B cell (primary cell): ENCODE measurements at regions not wholly inside any gene's neighbourhood (a gene's known extent, or its start where the extent isn't known, plus 50 kb on each side); places are given as distances from the start of the nearest gene placed in this dataset.
"Not testable (repeated sequence)": the region's sequence is repeated elsewhere in the genome, so short reads cannot be mapped to it uniquely, and the experiment has no call there.

Source experiments
- ATAC-seq: fragments of 200-7000 bp; cut with Tn5 transposase; one replicate; pipeline ENCODE4 v1.10.0; 2021; ENCODE audit warnings: low read depth, mild to moderate bottlenecking, moderate number of reproducible peaks, moderate library complexity
- CTCF ChIA-PET: fragments of 350-600 bp; sonication (Branson Sonifier 250); formaldehyde crosslinking; loops from one replicate; lab custom pipeline; 2021; ENCODE audit warnings: antibody characterized with exemption, inconsistent platforms; lab: Charles Lee
- POLR2A ChIA-PET: fragments of 350-600 bp; sonication (Branson Sonifier 250); formaldehyde crosslinking; loops from one replicate; lab custom pipeline; 2021; ENCODE audit warnings: antibody characterized with exemption; lab: Charles Lee
- DNase-seq: peaks from one replicate; pipeline ENCODE4 v3.0.0; 2013
- H2AFZ ChIP-seq: 2 replicates; pipeline ENCODE4 v1.6.1; 2012; ENCODE audit warnings: mild to moderate bottlenecking, low read depth, low read length; ENCODE audit not compliant: insufficient read depth, poor library complexity, severe bottlenecking
- H3K27ac ChIP-seq, 2 donors: 1 replicate in 1 of 2; 2 replicates in 1 of 2; pipeline ENCODE4 v1.5.1; 2012 to 2013; ENCODE audit warnings: low read length in 2 of 2, mild to moderate bottlenecking in 2 of 2, moderate library complexity in 1 of 2
- H3K27me3 ChIP-seq, 4 experiments: fragments of 200-600 bp in 1 of 4; sonication (generic) in 1 of 4; replicated peaks in 1 of 4; 1 replicate in 2 of 4; 2 replicates in 2 of 4; pipeline versions ENCODE4 v1.6.1 to v1.7.0; 2013 to 2016; ENCODE audit warnings: low read length in 3 of 4, mild to moderate bottlenecking in 2 of 4, mixed read lengths in 1 of 4, moderate library complexity in 1 of 4; ENCODE audit not compliant: insufficient read depth in 4 of 4, control insufficient read depth in 3 of 4; ENCODE audit errors: control extremely low read depth in 1 of 4
- H3K36me3 ChIP-seq, 2 experiments: replicated peaks in 1 of 2; 1 replicate in 1 of 2; 2 replicates in 1 of 2; pipeline versions ENCODE4 v1.6.1 to v1.7.1; 2013; ENCODE audit warnings: low read length in 1 of 2; ENCODE audit not compliant: insufficient read depth in 2 of 2, control insufficient read depth in 1 of 2; ENCODE audit errors: control extremely low read depth in 1 of 2, extremely low read depth in 1 of 2
- H3K4me1 ChIP-seq, 2 donors: fragments of 200-600 bp in 1 of 2; sonication (generic) in 1 of 2; 1 replicate in 1 of 2; 2 replicates in 1 of 2; pipeline versions ENCODE4 v1.5.1 to v1.6.1; 2013 to 2017; ENCODE audit warnings: low read length in 2 of 2; ENCODE audit not compliant: control insufficient read depth in 2 of 2, insufficient read depth in 2 of 2
- H3K4me2 ChIP-seq: replicated peaks from 2 replicates; pipeline ENCODE3; 2012; ENCODE audit warnings: mild to moderate bottlenecking, low read depth, low read length; ENCODE audit not compliant: poor library complexity, severe bottlenecking
- H3K4me3 ChIP-seq, 5 experiments: fragments of 200-600 bp in 1 of 5; sonication (generic) in 1 of 5; 1 replicate in 3 of 5; 2 replicates in 2 of 5; pipeline versions ENCODE4 v1.5.1 to v1.7.0; 2011 to 2016; ENCODE audit warnings: low read length in 4 of 5, mild to moderate bottlenecking in 4 of 5, low read depth in 2 of 5, control low read depth in 1 of 5, moderate library complexity in 1 of 5; ENCODE audit not compliant: insufficient read depth in 1 of 5; ENCODE audit errors: control extremely low read depth in 1 of 5, extremely low read depth in 1 of 5
- H3K79me2 ChIP-seq: fragments of 200-600 bp; sonication (generic); one replicate; pipeline ENCODE4 v1.6.0; 2016; ENCODE audit warnings: low read length; ENCODE audit not compliant: control insufficient read depth, insufficient read depth
- H3K9ac ChIP-seq: fragments of 200-600 bp; sonication (generic); 2 replicates; pipeline ENCODE4 v1.6.1; 2017; ENCODE audit warnings: mild to moderate bottlenecking, low read length, moderate library complexity
- H3K9me3 ChIP-seq, 3 donors: one replicate each; pipeline versions ENCODE4 v1.6.1 to v1.7.1; 2013; ENCODE audit warnings: low read length in 2 of 3; ENCODE audit not compliant: control insufficient read depth in 2 of 3, insufficient read depth in 1 of 3; ENCODE audit errors: control extremely low read depth in 1 of 3
- H4K20me1 ChIP-seq: 2 replicates; pipeline ENCODE4 v1.6.0; 2012; ENCODE audit warnings: mild to moderate bottlenecking, low read length; ENCODE audit not compliant: insufficient read depth, control insufficient read depth, poor library complexity, severe bottlenecking
- H3K27ac Mint-ChIP-seq: one replicate; pipeline ENCODE4 v1.8.0; 2021; ENCODE audit warnings: mixed read lengths
- H3K27me3 Mint-ChIP-seq: one replicate; pipeline ENCODE4 v1.8.0; 2021; ENCODE audit warnings: mixed read lengths
- H3K4me1 Mint-ChIP-seq: one replicate; pipeline ENCODE4 v1.8.0; 2021; ENCODE audit warnings: mixed read lengths
- H3K4me3 Mint-ChIP-seq: one replicate; pipeline ENCODE4 v1.8.0; 2021; ENCODE audit warnings: mixed read lengths
- H3K9me3 Mint-ChIP-seq: one replicate; pipeline ENCODE4 v1.8.0; 2022; ENCODE audit warnings: mixed read lengths; ENCODE audit not compliant: insufficient read depth
- CTCF ChIP-seq: fragments of 200-600 bp; IDR thresholded peaks from one replicate; pipeline ENCODE4 v1.8.0; 2022; ENCODE audit warnings: antibody characterized with exemption, mild to moderate bottlenecking
- EZH2 ChIP-seq: IDR thresholded peaks from 2 replicates; pipeline ENCODE4 v1.6.1; 2012; ENCODE audit warnings: borderline replicate concordance, low read depth, mild to moderate bottlenecking, moderate library complexity, low read length; ENCODE audit not compliant: insufficient read depth, poor library complexity, severe bottlenecking
- WGBS: methylation state at CpG from one replicate; pipeline ENCODE4 v1.1.5; 2013; ENCODE audit warnings: missing lambda C conversion rate; ENCODE audit not compliant: insufficient coverage; 5-methylcytosine and 5-hydroxymethylcytosine counted together
- intact Hi-C: fragments of 100-400 bp; cut with micrococcal nuclease; formaldehyde crosslinking; loops from one replicate; pipeline ENCODE4 v1.10.0; 2022

GRCh38 chr6:134634466-134634865 lies 315.4 kb downstream of the ALDH8A1 start:
- TF ChIP-seq EZH2 (no peak), CTCF (no peak)
- H3K27ac Mint-ChIP-seq = no peak overlapping the region
- peaks cover 16 to 24% of the 10 kb centered on the region in 2 donors for H3K4me1 ChIP-seq
- ChIA-PET POLR2A (no interaction called here), CTCF (interaction anchor here (0.6 to 1.7 kb wide), 4 partner anchors 188 to 460 kb away, joined by 3 to 4 read pairs (median 4); no protein-coding TSS in a partner anchor)
- no CpG with 5 or more reads among the region's 3 CpGs for WGBS
- no peak for ATAC-seq
- no peak for DNase-seq
- peaks cover 0 to 3% (median 0%) of the 10 kb centered on the region in 4 experiments for H3K27me3 ChIP-seq
- no peaks in the 10 kb centered on the region for H3K9me3 Mint-ChIP-seq
- H3K27ac ChIP-seq = no peak overlapping the region
- no peak overlapping the region for H2AFZ ChIP-seq
- no peaks in the 10 kb centered on the region for H3K36me3 ChIP-seq
- H3K4me1 Mint-ChIP-seq = peaks cover 28% of the 10 kb centered on the region
- peaks cover 0 to 7% (median 0%) of the 10 kb centered on the region in 3 donors for H3K9me3 ChIP-seq
- no peaks in the 10 kb centered on the region for H4K20me1 ChIP-seq
- H3K4me3 Mint-ChIP-seq = no peak overlapping the region
- intact Hi-C loops = no loop called here
- no peak overlapping the region for H3K4me2 ChIP-seq
- peaks cover 6% of the 10 kb centered on the region for H3K27me3 Mint-ChIP-seq
- H3K4me3 ChIP-seq = no peak overlapping the region
- H3K9ac ChIP-seq = no peak overlapping the region
- no peaks in the 10 kb centered on the region for H3K79me2 ChIP-seq

- Histone ChIP-seq H3K4me1 (peaks cover 16 to 24% of the 10 kb centered on the region in 2 donors), H3K4me3 (peak overlapping the region in 2 of 5 experiments; percentile 15 to 27), H2AFZ (peak overlapping the region; percentile 40), H3K4me2 (peak overlapping the region; percentile 51)
- POLR2A ChIA-PET, H4K20me1 ChIP-seq, H3K36me3 ChIP-seq, H3K9ac ChIP-seq, H3K9me3 Mint-ChIP-seq, H3K79me2 ChIP-seq, H3K27me3 Mint-ChIP-seq, intact Hi-C loops, H3K27ac Mint-ChIP-seq, H3K27ac ChIP-seq, ATAC-seq, H3K27me3 ChIP-seq, H3K9me3 ChIP-seq: not testable (repeated sequence)
- WGBS = 76% methylated on average over 44 of the region's 48 CpGs
- Mint-ChIP-seq H3K4me1 (peaks cover 28% of the 10 kb centered on the region), H3K4me3 (peak overlapping the region; percentile 76)
- DNase-seq = peak; percentile 29
- CTCF ChIA-PET = interaction anchor here (0.6 to 1.7 kb wide), 2 partner anchors 189 to 455 kb away, joined by 3 to 4 read pairs; no protein-coding TSS in a partner anchor
Observed at GRCh38 chr6:134632982-134633940, 315.3 kb upstream of the SGK1 start.
